Stimulated activated effector memory CD8-positive, alpha-beta T cell treated with anti-CD3 and anti-CD28 coated beads, Interleukin-12 subunit alpha, Interleukin-12 subunit beta, amount 100 ng/mL, for 72 hours (primary cell): ENCODE measurements at regions not wholly inside any gene's neighbourhood (a gene's known extent, or its start where the extent isn't known, plus 50 kb on each side); places are given as distances from the start of the nearest gene placed in this dataset.

Source experiments
- ATAC-seq: fragments of 150-1000 bp; cut with Tn5 transposase; 2 replicates; pipeline ENCODE4 v1.10.0; 2021
- DNase-seq, 2 donors: peaks; one replicate each; pipeline ENCODE4 v3.0.0; 2021 to 2022; ENCODE audit warnings: low spot score in 2 of 2
- H3K27ac Mint-ChIP-seq: one replicate; pipeline ENCODE4 v1.8.0; 2022; ENCODE audit warnings: mild to moderate bottlenecking, mixed read lengths
- H3K36me3 Mint-ChIP-seq: one replicate; pipeline ENCODE4 v1.8.0; 2022; ENCODE audit warnings: mild to moderate bottlenecking, mixed read lengths
- H3K4me1 Mint-ChIP-seq: one replicate; pipeline ENCODE4 v1.8.0; 2022; ENCODE audit warnings: mixed read lengths
- H3K4me3 Mint-ChIP-seq: one replicate; pipeline ENCODE4 v1.8.0; 2022; ENCODE audit warnings: mild to moderate bottlenecking, mixed read lengths
- H3K9me3 Mint-ChIP-seq: one replicate; pipeline ENCODE4 v1.8.0; 2022; ENCODE audit warnings: mixed read lengths

GRCh38 chr5:5957737-5958136 is 420.6 kb downstream of the MED10 start:
- ATAC-seq (no peak), DNase-seq (no peak)
- Mint-ChIP-seq H3K27ac (no peak overlapping the region), H3K4me3 (no peak overlapping the region), H3K4me1 (no peaks in the 10 kb centered on the region), H3K9me3 (peaks cover 9% of the 10 kb centered on the region), H3K36me3 (no peaks in the 10 kb centered on the region)

DNA sequence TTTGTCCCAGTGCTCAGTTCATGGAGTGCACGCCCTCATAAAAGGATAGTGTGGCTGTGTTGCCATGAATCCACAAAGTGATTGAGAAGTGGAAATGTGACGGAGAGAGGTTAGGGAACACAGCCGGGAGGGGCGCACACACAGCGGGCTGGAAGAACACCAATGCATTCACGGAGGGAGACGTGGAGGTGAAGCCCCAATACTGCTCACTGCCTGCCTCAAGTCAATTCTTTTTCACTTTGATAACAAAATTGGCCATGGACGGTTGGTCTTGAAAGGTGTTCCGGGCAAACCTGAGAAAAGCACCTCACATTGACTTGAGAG is 424.1 kb downstream of the MED10 start:
- Mint-ChIP-seq H3K9me3 (peaks cover 9% of the 10 kb centered on the region), H3K36me3 (no peaks in the 10 kb centered on the region), H3K4me3 (no peak overlapping the region), H3K27ac (no peak overlapping the region), H3K4me1 (no peaks in the 10 kb centered on the region)
- ATAC-seq: no peak
- DNase-seq: no peak

DNA sequence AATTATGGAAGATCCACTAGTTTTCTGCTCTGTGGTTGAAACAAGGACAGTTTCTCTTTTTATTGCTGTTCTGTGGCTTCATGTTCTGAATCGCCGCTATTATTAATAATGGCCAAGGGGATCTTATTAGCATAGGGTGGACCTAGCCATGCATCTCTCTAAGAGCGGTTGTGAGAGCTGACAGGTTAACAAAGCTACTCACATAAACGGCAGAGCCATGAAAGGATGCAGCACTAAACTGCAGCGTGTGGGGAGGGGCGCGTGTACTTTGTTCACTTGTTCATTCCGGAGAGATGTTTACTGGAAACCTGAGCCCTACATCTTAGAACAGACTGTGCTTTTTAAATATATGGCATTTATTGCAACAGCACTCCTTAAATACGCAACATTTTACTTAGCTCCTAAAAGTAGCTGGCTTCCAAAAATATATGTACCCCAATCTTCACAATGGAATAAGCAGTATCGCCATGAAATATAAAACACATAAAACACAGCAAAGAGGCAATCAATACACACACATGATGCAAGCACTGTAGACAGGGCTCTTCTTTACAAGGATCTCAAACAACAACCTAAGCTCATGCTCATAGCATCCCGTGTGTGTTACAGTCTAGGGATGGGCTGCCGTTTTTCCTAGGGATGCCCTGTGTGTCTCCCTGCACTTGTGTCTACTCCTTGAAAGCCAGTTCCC is 424.6 kb downstream of the MED10 start:
- Mint-ChIP-seq H3K36me3 (no peaks in the 10 kb centered on the region), H3K4me1 (no peaks in the 10 kb centered on the region), H3K27ac (no peak overlapping the region), H3K4me3 (no peak overlapping the region), H3K9me3 (peaks cover 9% of the 10 kb centered on the region)
- no peak for ATAC-seq
- no peak for DNase-seq

- DNase-seq: no peak
- H3K9me3 Mint-ChIP-seq: peaks cover 6% of the 10 kb centered on the region
- no peak overlapping the region for H3K4me3 Mint-ChIP-seq
- H3K36me3 Mint-ChIP-seq: no peaks in the 10 kb centered on the region
- H3K27ac Mint-ChIP-seq: no peak overlapping the region
- no peaks in the 10 kb centered on the region for H3K4me1 Mint-ChIP-seq
- peak; percentile 19 for ATAC-seq
Observed at GRCh38 chr5:5951953-5952352, 426.4 kb downstream of the MED10 start.

GRCh38 chr5:5950658-5951057 is 427.7 kb downstream of the MED10 start:
- H3K36me3 Mint-ChIP-seq: no peaks in the 10 kb centered on the region
- H3K9me3 Mint-ChIP-seq: peaks cover 6% of the 10 kb centered on the region
- no peak overlapping the region for H3K4me3 Mint-ChIP-seq
- DNase-seq (no peak), ATAC-seq (no peak)
- no peak overlapping the region for H3K27ac Mint-ChIP-seq
- H3K4me1 Mint-ChIP-seq: no peaks in the 10 kb centered on the region

DNA sequence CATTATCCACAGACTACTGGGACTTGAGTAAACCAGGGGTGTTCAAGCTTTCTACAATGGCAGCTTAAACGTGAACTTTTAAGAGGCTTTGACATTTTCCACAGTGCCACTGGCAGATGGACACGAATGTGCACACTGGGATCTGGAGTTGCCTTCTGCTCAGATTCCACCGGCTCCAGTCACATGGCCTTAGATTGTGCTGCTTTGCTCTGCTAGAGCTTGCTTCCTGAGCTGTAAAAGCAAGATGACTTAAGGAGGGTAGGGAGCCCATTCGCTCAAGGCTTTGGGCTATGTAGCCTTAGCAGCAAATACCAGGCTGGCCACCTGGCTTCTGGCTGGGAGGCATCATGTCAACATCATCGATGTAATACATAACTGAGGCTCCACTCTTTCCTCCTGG is 436.9 kb downstream of the MED10 start:
- no peaks in the 10 kb centered on the region for H3K4me1 Mint-ChIP-seq
- no peak for ATAC-seq
- H3K36me3 Mint-ChIP-seq: no peaks in the 10 kb centered on the region
- H3K4me3 Mint-ChIP-seq: no peak overlapping the region
- H3K27ac Mint-ChIP-seq: no peak overlapping the region
- DNase-seq: no peak
- H3K9me3 Mint-ChIP-seq: no peaks in the 10 kb centered on the region

DNA sequence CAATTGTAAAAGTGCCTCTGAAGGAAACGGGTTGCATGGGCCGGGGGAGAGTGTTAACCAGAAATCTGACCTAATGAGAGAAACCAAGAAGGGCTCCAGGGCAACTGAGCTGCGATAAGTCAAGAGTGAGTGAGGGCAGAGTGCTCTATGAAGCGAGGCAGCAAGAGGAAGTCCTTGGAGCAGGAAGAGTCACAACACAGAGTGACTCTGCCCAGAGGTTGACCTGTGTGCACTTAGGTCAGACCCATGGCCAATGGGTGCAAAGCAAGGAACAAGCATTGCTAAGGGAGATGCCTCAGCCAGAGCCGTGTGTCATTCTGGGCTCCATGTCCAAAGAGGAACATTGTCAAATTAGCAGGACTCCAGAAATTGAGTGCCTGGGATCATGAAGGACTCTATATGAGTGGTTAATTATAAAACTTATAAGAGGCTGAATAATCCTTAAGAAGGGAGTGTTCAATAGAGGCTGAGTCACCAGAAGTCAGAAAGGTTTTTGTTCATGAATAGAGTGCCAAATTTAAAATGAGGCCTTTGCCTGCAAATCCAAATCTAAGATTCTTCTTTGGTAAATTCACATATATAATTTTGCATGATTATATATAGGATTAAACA is 438.5 kb downstream of the MED10 start:
- Mint-ChIP-seq H3K27ac (no peak overlapping the region), H3K4me1 (no peaks in the 10 kb centered on the region), H3K4me3 (no peak overlapping the region), H3K36me3 (no peaks in the 10 kb centered on the region), H3K9me3 (no peaks in the 10 kb centered on the region)
- DNase-seq: no peak
- peak; percentile 13 for ATAC-seq

DNA sequence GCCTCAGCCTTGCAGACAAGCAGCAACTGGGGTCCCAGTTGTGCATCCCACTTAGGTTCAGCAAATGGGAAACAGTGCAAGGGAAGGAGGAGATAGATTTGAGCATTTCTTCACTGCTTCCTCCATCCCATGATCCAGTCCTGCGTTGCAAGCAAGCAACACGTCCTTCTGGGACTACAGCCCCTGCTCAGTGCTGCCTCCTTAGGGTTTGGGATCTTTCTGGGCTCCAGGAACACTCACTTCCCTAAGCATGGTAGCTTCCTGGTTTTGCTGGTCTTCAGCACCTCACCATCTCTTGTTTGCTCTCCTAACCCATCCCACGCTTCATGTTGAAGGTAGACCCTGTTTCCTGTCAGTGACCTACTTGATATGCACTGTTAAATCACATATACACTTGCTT is 444.7 kb downstream of the MED10 start:
- Mint-ChIP-seq H3K9me3 (no peaks in the 10 kb centered on the region), H3K4me3 (no peak overlapping the region), H3K36me3 (no peaks in the 10 kb centered on the region), H3K4me1 (no peaks in the 10 kb centered on the region), H3K27ac (no peak overlapping the region)
- DNase-seq: no peak
- no peak for ATAC-seq

DNA sequence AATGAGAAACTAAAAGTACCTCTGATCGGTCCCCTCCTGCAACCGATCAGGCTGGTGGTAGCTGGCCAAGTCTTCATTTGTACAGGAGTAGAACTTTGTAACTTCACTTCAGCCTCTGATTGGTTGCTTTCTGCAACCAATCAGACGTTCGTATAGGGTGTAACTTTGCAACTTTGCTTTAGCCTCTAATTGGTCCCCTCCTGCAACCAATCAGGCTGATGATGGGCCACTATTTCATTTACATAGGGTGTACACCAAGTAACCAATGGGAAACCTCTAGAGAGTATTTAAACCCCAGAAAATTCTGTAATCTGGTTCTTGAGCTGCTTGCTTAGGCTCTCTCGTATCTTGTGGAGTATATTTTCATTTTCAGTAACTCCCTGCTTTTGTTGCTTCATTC is 445.5 kb downstream of the MED10 start:
- no peaks in the 10 kb centered on the region for H3K9me3 Mint-ChIP-seq
- no peak overlapping the region for H3K27ac Mint-ChIP-seq
- DNase-seq: no peak
- H3K4me3 Mint-ChIP-seq: no peak overlapping the region
- no peaks in the 10 kb centered on the region for H3K36me3 Mint-ChIP-seq
- H3K4me1 Mint-ChIP-seq: no peaks in the 10 kb centered on the region
- no peak for ATAC-seq

DNA sequence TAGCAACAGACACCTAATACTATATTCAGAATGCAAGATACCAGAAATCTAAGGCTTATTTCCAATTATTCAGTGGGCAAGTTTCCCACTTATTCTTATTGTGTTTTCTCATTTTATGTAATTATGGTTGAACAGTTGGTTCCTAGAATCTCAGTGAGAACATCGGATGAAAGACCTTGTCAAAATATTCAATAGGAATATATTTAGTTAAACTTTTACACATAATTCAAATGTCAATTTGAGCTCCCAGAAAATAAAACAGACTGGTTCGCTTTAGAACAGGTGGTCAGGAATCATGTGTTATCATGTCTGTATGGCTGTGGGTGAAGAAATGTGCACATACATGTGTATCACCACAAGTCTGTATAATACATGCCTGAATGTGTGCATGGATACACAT is 447.8 kb downstream of the MED10 start:
- H3K27ac Mint-ChIP-seq: no peak overlapping the region
- H3K4me1 Mint-ChIP-seq: no peaks in the 10 kb centered on the region
- H3K36me3 Mint-ChIP-seq: no peaks in the 10 kb centered on the region
- no peak for ATAC-seq
- no peaks in the 10 kb centered on the region for H3K9me3 Mint-ChIP-seq
- no peak overlapping the region for H3K4me3 Mint-ChIP-seq
- no peak for DNase-seq

DNA sequence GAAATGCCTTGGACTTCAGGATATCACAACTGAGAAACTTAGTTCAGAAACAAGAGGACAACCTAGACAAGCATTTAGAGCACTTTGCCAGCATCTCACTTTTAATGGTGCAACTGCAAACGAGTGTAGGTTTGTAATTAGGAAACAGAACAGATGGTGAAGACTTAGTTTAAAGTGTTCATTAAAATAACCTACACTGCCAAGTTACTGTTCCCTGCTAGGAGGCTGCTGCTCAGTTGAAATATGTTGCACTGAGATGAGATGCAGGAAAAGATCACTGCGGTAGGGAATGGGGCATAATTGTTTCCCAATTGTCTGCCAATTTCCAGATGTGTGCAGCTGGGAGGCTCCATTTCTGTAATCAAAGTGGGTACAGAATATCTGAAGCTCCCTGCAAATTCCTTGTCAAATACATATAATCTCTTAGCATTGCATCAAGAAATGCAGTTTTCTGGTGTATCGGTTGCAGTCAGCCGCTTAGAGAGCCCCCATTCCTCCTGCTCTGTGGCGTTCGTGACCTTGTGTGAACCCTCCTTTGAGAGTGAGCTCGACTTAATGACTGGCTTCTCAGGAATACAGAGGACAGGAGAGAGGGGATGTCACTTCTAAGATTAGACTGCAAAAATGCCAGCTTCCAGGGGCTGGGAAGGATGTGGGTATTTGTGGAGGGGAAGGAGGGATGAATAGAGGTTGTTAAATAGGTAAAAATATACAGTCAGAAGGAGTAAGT is 448.9 kb downstream of the MED10 start:
- Mint-ChIP-seq H3K4me1 (no peaks in the 10 kb centered on the region), H3K4me3 (no peak overlapping the region), H3K9me3 (no peaks in the 10 kb centered on the region), H3K36me3 (no peaks in the 10 kb centered on the region), H3K27ac (no peak overlapping the region)
- DNase-seq (no peak), ATAC-seq (no peak)

DNA sequence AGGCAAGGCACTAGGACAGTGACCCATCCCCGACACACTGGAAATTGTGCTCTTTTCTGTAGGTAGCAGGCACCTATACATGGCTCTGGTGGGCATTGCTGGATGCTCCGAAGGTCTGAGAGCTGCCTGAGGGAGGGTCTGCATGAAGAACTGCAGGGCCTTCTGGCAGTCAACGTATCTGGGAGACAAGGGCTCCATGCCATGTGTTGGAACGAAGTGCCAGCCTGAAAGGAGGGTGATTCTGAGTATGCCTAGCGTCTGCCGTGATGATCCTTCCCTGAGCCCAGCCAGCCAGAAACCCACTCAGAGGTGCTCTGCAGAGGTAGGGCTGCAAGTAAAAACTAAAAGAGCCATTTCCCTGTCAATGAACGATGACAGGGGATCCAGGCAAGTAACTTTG is 453.2 kb downstream of the MED10 start:
- Mint-ChIP-seq H3K27ac (no peak overlapping the region), H3K4me3 (no peak overlapping the region), H3K4me1 (no peaks in the 10 kb centered on the region), H3K36me3 (no peaks in the 10 kb centered on the region), H3K9me3 (no peaks in the 10 kb centered on the region)
- DNase-seq (no peak), ATAC-seq (no peak)

GRCh38 chr5:5919411-5919810 is 458.9 kb downstream of the MED10 start:
- Mint-ChIP-seq H3K4me1 (no peaks in the 10 kb centered on the region), H3K4me3 (no peak overlapping the region), H3K9me3 (no peaks in the 10 kb centered on the region), H3K36me3 (no peaks in the 10 kb centered on the region), H3K27ac (no peak overlapping the region)
- DNase-seq: no peak
- ATAC-seq: no peak

DNA sequence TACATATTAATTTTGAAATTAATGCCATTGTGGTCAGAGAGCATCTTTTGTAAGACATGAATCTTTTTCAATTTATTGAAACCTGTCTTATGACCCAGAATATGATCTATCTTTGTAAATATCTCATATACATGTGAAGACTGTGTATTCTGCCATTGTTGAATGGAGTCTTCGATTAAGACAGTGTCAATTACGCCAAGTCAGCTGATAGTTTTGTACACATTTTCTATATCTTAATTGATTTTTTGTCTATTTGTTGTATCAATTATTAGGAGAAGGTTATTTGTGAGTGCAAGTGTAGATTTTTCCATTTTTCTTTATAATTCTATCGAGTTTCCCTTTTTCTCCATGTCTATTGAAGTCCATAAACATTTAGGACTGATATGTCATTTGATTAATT is 471.6 kb downstream of the MED10 start:
- Mint-ChIP-seq H3K4me3 (no peak overlapping the region), H3K36me3 (no peaks in the 10 kb centered on the region), H3K9me3 (peaks cover 8% of the 10 kb centered on the region), H3K27ac (no peak overlapping the region), H3K4me1 (no peaks in the 10 kb centered on the region)
- DNase-seq (no peak), ATAC-seq (no peak)

DNA sequence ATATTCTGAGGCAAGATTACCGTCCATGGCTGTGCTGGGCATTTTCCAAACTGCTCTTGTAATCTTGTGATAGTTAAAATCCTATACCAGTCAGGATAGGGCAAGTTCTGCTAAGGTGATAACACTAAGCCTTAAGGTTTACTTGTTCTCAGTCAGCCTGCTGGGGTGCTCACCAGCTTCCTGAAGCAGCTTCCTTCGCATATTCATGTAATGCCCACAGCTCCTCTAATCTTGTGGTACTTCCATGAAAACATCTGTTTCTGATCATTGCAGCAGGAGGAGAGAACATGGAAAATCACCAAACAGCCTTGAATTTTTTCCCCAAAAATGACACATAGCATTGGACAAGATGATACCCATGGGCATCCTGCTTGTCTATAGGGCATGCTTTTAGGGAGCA is 473.2 kb downstream of the MED10 start:
- Mint-ChIP-seq H3K27ac (no peak overlapping the region), H3K9me3 (peaks cover 8% of the 10 kb centered on the region), H3K4me3 (no peak overlapping the region), H3K36me3 (no peaks in the 10 kb centered on the region), H3K4me1 (no peaks in the 10 kb centered on the region)
- peak; percentile 11 for ATAC-seq
- DNase-seq: no peak

- DNase-seq (no peak), ATAC-seq (no peak)
- no peaks in the 10 kb centered on the region for H3K36me3 Mint-ChIP-seq
- H3K4me3 Mint-ChIP-seq: no peak overlapping the region
- peaks cover 8% of the 10 kb centered on the region for H3K9me3 Mint-ChIP-seq
- H3K4me1 Mint-ChIP-seq: no peaks in the 10 kb centered on the region
- H3K27ac Mint-ChIP-seq: no peak overlapping the region
Observed at GRCh38 chr5:5904113-5904512, 474.2 kb downstream of the MED10 start.
